Epithelial cell of proximal tubule (primary cell): ENCODE measurements at regions not wholly inside any gene's neighbourhood (a gene's known extent, or its start where the extent isn't known, plus 50 kb on each side); places are given as distances from the start of the nearest gene placed in this dataset.

Source experiments
- DNase-seq: peaks from one replicate; pipeline ENCODE4 v3.0.0-alpha.2; 2011; ENCODE audit warnings: low read depth
- H3K4me3 ChIP-seq: 2 replicates; pipeline ENCODE4 v1.5.1; 2011; ENCODE audit warnings: low read depth, mild to moderate bottlenecking, low read length
- TF ChIP-seq, protein P1 (sequence below): conservative IDR thresholded peaks from 2 replicates; pipeline ENCODE4 v1.5.1; 2012; ENCODE audit warnings: low read depth, mild to moderate bottlenecking, low read length

DNA sequence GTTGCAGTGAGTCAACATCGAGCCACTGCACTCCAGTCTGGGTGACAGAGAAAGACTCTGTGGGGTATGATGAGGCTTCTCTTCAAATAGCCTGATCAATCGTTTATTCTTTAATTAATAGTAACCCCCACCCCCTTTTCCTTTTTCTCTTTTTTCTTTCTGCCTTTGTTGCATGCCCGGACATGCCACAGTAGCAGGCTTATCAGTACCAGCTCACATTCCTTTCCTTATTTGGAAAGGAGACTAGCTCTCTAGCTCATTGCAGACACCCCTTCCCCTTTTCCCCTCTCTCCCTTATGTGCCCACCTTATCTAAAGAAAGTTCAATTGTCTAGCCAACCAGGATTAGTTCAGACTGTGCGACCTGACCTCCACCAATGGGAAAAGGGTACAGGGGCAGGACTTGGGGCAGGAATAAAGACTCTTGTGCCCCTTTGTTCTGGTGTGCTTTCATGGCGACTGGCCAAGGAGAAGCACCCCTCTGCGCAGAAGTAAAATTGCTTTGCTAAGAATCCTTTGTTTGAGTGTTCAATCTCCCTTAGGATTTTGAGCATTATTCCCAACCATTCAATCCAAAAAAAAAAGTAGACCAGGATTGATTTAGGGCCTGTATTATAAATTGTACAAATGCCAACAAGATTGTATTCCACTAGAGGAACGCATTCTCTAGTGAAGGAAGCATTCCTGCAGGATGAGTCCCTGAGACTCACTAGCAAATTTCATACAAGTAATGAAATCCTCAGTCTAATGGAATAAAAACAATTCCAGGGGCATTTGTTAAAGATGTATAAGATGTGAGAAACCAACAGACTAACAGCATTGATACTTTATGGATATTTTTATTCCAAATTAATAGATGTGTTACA, 95.8 kb upstream of the SNRPN start:
- H3K4me3 ChIP-seq: no peak overlapping the region
- TF ChIP-seq, protein P1, sequence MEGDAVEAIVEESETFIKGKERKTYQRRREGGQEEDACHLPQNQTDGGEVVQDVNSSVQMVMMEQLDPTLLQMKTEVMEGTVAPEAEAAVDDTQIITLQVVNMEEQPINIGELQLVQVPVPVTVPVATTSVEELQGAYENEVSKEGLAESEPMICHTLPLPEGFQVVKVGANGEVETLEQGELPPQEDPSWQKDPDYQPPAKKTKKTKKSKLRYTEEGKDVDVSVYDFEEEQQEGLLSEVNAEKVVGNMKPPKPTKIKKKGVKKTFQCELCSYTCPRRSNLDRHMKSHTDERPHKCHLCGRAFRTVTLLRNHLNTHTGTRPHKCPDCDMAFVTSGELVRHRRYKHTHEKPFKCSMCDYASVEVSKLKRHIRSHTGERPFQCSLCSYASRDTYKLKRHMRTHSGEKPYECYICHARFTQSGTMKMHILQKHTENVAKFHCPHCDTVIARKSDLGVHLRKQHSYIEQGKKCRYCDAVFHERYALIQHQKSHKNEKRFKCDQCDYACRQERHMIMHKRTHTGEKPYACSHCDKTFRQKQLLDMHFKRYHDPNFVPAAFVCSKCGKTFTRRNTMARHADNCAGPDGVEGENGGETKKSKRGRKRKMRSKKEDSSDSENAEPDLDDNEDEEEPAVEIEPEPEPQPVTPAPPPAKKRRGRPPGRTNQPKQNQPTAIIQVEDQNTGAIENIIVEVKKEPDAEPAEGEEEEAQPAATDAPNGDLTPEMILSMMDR: no peak

DNA sequence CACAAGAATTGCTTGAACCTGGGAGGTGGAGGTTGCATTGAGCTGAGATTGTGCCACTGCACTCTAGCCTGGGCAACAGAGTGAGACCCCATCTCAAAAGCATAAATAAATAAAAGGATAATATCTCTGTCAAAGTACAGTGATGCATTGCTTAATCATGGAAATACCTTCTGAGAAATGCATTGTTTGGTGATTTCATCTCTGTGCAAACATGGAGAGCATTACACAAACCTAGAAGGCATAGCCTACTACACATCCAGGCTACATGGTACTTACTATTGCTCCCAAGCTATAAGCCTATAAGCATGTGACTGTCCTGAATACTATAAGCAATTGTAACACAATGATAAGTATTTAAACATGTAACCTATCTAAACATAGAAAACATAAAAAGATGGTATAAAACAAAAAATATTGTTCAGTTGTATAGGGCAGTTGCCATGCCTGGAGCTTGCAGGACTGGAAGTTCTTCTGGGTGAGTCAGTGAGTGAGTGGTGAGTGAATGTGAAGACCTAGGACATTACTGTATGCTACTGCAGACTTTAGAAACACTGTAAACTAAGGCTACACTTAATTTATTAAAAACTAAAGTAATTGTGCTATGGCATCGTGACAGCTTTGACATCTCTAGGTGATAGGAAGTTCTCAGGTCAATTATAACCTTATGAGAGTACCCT, 93.6 kb upstream of the SNRPN start:
- TF ChIP-seq, protein P1: no peak
- no peak overlapping the region for H3K4me3 ChIP-seq
- DNase-seq: no peak

More for the DNA sequence above, 95.8 kb upstream of the SNRPN start:
- no peak for DNase-seq

DNA sequence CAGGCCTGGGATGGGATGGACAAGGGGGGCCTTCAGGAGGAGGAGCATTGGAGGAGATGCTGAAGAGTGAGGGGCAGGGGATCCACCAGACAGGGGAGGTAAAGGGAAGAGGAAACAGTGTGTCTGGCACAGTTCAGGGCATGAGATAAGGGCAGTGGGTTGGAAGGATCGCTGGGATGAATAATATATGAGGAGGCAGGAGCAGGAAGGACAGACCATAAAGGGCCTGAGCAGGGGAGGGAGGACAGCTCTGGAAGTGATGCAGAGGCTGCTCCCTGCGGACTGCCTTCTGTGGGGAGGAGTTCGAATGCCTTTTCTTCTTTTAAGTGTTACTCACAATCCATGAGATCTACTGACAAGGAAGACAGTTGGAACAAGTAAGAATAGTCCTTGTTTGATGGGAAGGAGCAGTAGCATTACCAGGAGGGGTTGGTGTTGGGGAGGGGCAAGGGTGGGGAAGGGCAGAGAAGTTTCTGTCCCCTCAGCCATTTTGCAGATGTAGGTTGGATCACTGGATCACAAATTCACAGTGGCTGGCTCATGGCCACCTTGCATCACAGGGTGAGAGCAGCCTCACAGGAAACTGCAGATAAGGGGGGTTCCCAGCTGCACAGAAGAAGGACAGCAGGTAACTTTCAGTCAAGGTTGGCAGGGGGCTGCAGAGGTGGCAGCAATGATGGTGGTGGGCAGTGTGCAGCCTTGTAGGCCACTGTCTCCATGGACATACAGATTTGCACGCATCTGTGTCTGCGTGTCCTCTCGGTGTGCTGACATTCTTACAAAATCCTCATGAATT, 91.9 kb upstream of the SNRPN start:
- no peak overlapping the region for H3K4me3 ChIP-seq
- no peak for DNase-seq
- TF ChIP-seq, protein P1: no peak

DNA sequence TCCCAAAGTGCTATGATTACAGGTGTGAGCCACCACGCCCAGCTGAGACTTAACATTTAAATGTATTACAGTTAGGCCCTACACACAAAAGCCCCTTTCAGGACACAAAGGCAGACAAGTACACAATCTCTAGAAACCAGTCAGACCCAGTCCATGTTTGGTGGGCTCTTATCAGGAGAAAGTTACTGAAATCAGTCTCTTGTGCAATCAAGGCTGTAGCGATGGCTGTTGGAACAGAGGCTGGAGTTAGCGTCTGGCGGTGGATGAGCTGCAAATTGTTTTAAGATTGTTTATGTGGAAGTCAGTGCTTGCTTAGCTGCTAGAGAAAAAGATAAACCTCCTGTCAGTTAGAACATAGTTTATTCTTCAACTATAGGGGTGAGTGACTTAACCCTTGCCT, 89.5 kb upstream of the SNRPN start:
- TF ChIP-seq, protein P1: no peak
- DNase-seq: no peak
- no peak overlapping the region for H3K4me3 ChIP-seq

DNA sequence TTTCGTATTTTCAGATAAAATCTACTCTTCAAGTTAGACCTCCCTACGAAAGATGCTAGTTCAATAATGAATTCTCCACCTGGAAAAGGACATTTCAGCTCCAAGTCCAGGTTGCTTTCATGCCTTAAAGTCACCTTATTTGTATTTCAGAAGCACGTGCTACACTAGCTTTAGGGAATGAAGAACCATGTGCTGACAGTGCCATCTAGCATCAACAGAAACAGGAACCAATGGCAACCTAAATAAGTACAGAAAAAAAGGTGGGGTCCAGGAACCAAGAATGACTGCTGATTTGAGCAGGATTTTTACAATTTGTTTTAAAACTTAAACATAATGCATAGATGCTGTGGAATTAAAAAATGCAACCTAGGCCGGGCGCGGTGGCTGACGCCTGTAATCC, 77.6 kb upstream of the SNRPN start:
- no peak for DNase-seq
- TF ChIP-seq, protein P1: no peak
- H3K4me3 ChIP-seq: no peak overlapping the region

DNA sequence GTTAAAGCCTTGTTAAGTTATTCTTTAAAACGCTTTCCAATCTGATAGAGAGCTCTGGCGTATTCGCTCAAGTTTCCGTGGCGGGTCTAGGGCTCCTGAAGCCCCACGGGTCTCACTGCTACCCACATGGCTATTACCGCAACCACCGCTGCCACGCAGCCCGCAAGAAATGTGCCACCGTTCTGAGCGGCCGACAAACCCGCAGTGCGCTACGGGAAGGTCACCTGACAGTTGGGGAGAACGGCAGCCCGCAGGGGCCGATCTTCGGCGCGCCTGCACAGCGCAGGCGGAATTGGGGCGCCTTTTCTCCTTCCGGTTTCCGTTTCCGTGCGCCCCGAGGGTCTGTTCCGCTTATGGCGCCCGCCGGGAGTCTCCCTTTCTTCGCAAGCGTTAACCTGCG, 76.6 kb upstream of the SNRPN start:
- DNase-seq: no peak
- peak overlapping the region; percentile 54 for H3K4me3 ChIP-seq
- TF ChIP-seq, protein P1: no peak
